ENCODE measurements at regions not wholly inside any gene's neighbourhood (a gene's known extent, or its start where the extent isn't known, plus 50 kb on each side); places are given as distances from the start of the nearest gene placed in this dataset.

GRCh38 chr14:81805785-81806184 lies 272.1 kb upstream of the SEL1L start:
- Histone ChIP-seq H3K9me2 (replicated peaks; ENCODE audit: insufficient read depth, low read length) (peaks cover 4% of the 10 kb centered on the region; the same call in 1 of the 2 replicates), H2AFZ (ENCODE audit: low read length) (no peak overlapping the region), H3K4me2 (ENCODE audit: low read depth, low read length, poor library complexity, severe bottlenecking) (no peak overlapping the region), H3K27ac (ENCODE audit: low read length) (no peak overlapping the region), H3K36me3 (ENCODE audit: insufficient read depth, low read length) (no peaks in the 10 kb centered on the region), H3K27me3 (ENCODE audit: low read length) (no peaks in the 10 kb centered on the region), H3K9ac (ENCODE audit: low read length) (no peak overlapping the region), H4K20me1 (ENCODE audit: insufficient read depth, low read depth, low read length) (no peaks in the 10 kb centered on the region), H3K79me2 (ENCODE audit: low read length) (no peaks in the 10 kb centered on the region), H3K9me3 (ENCODE audit: low read length) (no peaks in the 10 kb centered on the region), H3K4me3 (ENCODE audit: low read length) (no peak overlapping the region), H3K4me1 (ENCODE audit: low read length) (no peaks in the 10 kb centered on the region)
- no peak for DNase-seq

GRCh38 chr14:81811705-81812269 lies 278.1 kb upstream of the SEL1L start:
- Histone ChIP-seq H3K79me2 (ENCODE audit: low read length) (no peaks in the 10 kb centered on the region), H3K27me3 (ENCODE audit: low read length) (no peaks in the 10 kb centered on the region), H3K4me1 (ENCODE audit: low read length) (no peaks in the 10 kb centered on the region), H3K9ac (ENCODE audit: low read length) (no peak overlapping the region), H3K4me2 (ENCODE audit: low read depth, low read length, poor library complexity, severe bottlenecking) (no peak overlapping the region), H3K36me3 (ENCODE audit: insufficient read depth, low read length) (no peaks in the 10 kb centered on the region), H2AFZ (ENCODE audit: low read length) (no peak overlapping the region), H3K9me3 (ENCODE audit: low read length) (0 out of 2 replicates have a peak, but pooled peaks cover 3% of the 10 kb centered on the region), H3K9me2 (replicated peaks; ENCODE audit: insufficient read depth, low read length) (no peaks in the 10 kb centered on the region), H3K4me3 (ENCODE audit: low read length) (no peak overlapping the region), H4K20me1 (ENCODE audit: insufficient read depth, low read depth, low read length) (no peaks in the 10 kb centered on the region), H3K27ac (ENCODE audit: low read length) (no peak overlapping the region)
- no peak for DNase-seq

GRCh38 chr14:81818271-81818670 lies 284.6 kb upstream of the SEL1L start:
- Histone ChIP-seq H3K27ac (ENCODE audit: low read length) (no peak overlapping the region), H3K4me2 (ENCODE audit: low read depth, low read length, poor library complexity, severe bottlenecking) (no peak overlapping the region), H3K9me2 (replicated peaks; ENCODE audit: insufficient read depth, low read length) (no peaks in the 10 kb centered on the region), H3K4me3 (ENCODE audit: low read length) (no peak overlapping the region), H3K4me1 (ENCODE audit: low read length) (no peaks in the 10 kb centered on the region), H4K20me1 (ENCODE audit: insufficient read depth, low read depth, low read length) (no peaks in the 10 kb centered on the region), H3K36me3 (ENCODE audit: insufficient read depth, low read length) (no peaks in the 10 kb centered on the region), H3K9me3 (ENCODE audit: low read length) (no peaks in the 10 kb centered on the region), H2AFZ (ENCODE audit: low read length) (no peak overlapping the region), H3K79me2 (ENCODE audit: low read length) (no peaks in the 10 kb centered on the region), H3K27me3 (ENCODE audit: low read length) (no peaks in the 10 kb centered on the region), H3K9ac (ENCODE audit: low read length) (no peak overlapping the region)
- DNase-seq, result no peak

GRCh38 chr14:81819344-81819743 lies 285.7 kb upstream of the SEL1L start:
- Histone ChIP-seq H3K27ac (ENCODE audit: low read length) (no peak overlapping the region), H3K79me2 (ENCODE audit: low read length) (no peaks in the 10 kb centered on the region), H3K27me3 (ENCODE audit: low read length) (no peaks in the 10 kb centered on the region), H3K9ac (ENCODE audit: low read length) (no peak overlapping the region), H3K9me3 (ENCODE audit: low read length) (no peaks in the 10 kb centered on the region), H4K20me1 (ENCODE audit: insufficient read depth, low read depth, low read length) (no peaks in the 10 kb centered on the region), H3K4me3 (ENCODE audit: low read length) (no peak overlapping the region), H3K36me3 (ENCODE audit: insufficient read depth, low read length) (no peaks in the 10 kb centered on the region), H3K9me2 (replicated peaks; ENCODE audit: insufficient read depth, low read length) (no peaks in the 10 kb centered on the region), H2AFZ (ENCODE audit: low read length) (no peak overlapping the region), H3K4me1 (ENCODE audit: low read length) (no peaks in the 10 kb centered on the region), H3K4me2 (ENCODE audit: low read depth, low read length, poor library complexity, severe bottlenecking) (no peak overlapping the region)
- DNase-seq, result no peak

- no peaks in the 10 kb centered on the region for H3K9me3 ChIP-seq (ENCODE audit: low read length)
- no peaks in the 10 kb centered on the region for H4K20me1 ChIP-seq (ENCODE audit: insufficient read depth, low read depth, low read length)
- H3K4me1 ChIP-seq (ENCODE audit: low read length), result no peaks in the 10 kb centered on the region
- H3K4me2 ChIP-seq (ENCODE audit: low read depth, low read length, poor library complexity, severe bottlenecking), result no peak overlapping the region
- H2AFZ ChIP-seq (ENCODE audit: low read length), result no peak overlapping the region
- no peaks in the 10 kb centered on the region for H3K36me3 ChIP-seq (ENCODE audit: insufficient read depth, low read length)
- no peak overlapping the region for H3K27ac ChIP-seq (ENCODE audit: low read length)
- no peaks in the 10 kb centered on the region for H3K27me3 ChIP-seq (ENCODE audit: low read length)
- no peak overlapping the region for H3K9ac ChIP-seq (ENCODE audit: low read length)
- no peak overlapping the region for H3K4me3 ChIP-seq (ENCODE audit: low read length)
- no peak for DNase-seq
- no peaks in the 10 kb centered on the region for H3K9me2 ChIP-seq (replicated peaks; ENCODE audit: insufficient read depth, low read length)
- no peaks in the 10 kb centered on the region for H3K79me2 ChIP-seq (ENCODE audit: low read length)
These were observed 286.3 kb upstream of the SEL1L start for GRCh38 chr14:81819910-81820309.

- DNase-seq, result no peak
- no peak overlapping the region for H3K9ac ChIP-seq (ENCODE audit: low read length)
These were observed 292.4 kb upstream of the SEL1L start for GRCh38 chr14:81826081-81826480.

GRCh38 chr14:81829447-81829846 lies 295.8 kb upstream of the SEL1L start:
- H3K9me2 ChIP-seq (replicated peaks; ENCODE audit: insufficient read depth, low read length), result no peaks in the 10 kb centered on the region; the same call in 1 of the 2 replicates
- H3K4me2 ChIP-seq (ENCODE audit: low read depth, low read length, poor library complexity, severe bottlenecking), result no peak overlapping the region
- H3K36me3 ChIP-seq (ENCODE audit: insufficient read depth, low read length), result no peaks in the 10 kb centered on the region
- H3K79me2 ChIP-seq (ENCODE audit: low read length), result no peaks in the 10 kb centered on the region
- no peaks in the 10 kb centered on the region for H4K20me1 ChIP-seq (ENCODE audit: insufficient read depth, low read depth, low read length)
- H3K4me3 ChIP-seq (ENCODE audit: low read length), result no peak overlapping the region
- H2AFZ ChIP-seq (ENCODE audit: low read length), result no peak overlapping the region
- no peaks in the 10 kb centered on the region for H3K27me3 ChIP-seq (ENCODE audit: low read length)
- peaks cover 19% of the 10 kb centered on the region for H3K9me3 ChIP-seq (ENCODE audit: low read length)
- DNase-seq, result no peak
- no peak overlapping the region for H3K9ac ChIP-seq (ENCODE audit: low read length)
- H3K27ac ChIP-seq (ENCODE audit: low read length), result no peak overlapping the region
- 0 out of 2 replicates have a peak, but pooled peaks cover 3% of the 10 kb centered on the region for H3K4me1 ChIP-seq (ENCODE audit: low read length)

More at GRCh38 chr14:81826081-81826480, 292.4 kb upstream of the SEL1L start:
- Histone ChIP-seq H3K4me2 (ENCODE audit: low read depth, low read length, poor library complexity, severe bottlenecking) (no peak overlapping the region), H2AFZ (ENCODE audit: low read length) (no peak overlapping the region), H3K9me3 (ENCODE audit: low read length) (peaks cover 12% of the 10 kb centered on the region), H3K27me3 (ENCODE audit: low read length) (no peaks in the 10 kb centered on the region), H3K9me2 (replicated peaks; ENCODE audit: insufficient read depth, low read length) (no peaks in the 10 kb centered on the region; the same call in 1 of the 2 replicates), H3K4me3 (ENCODE audit: low read length) (no peak overlapping the region), H3K79me2 (ENCODE audit: low read length) (no peaks in the 10 kb centered on the region), H4K20me1 (ENCODE audit: insufficient read depth, low read depth, low read length) (no peaks in the 10 kb centered on the region), H3K36me3 (ENCODE audit: insufficient read depth, low read length) (no peaks in the 10 kb centered on the region), H3K4me1 (ENCODE audit: low read length) (0 out of 2 replicates have a peak, but pooled peaks cover 3% of the 10 kb centered on the region), H3K27ac (ENCODE audit: low read length) (no peak overlapping the region)

- no peak overlapping the region for H3K4me2 ChIP-seq (ENCODE audit: low read depth, low read length, poor library complexity, severe bottlenecking)
- no peak overlapping the region for H2AFZ ChIP-seq (ENCODE audit: low read length)
- no peak for DNase-seq
- no peak overlapping the region for H3K9ac ChIP-seq (ENCODE audit: low read length)
- H3K27ac ChIP-seq (ENCODE audit: low read length), result no peak overlapping the region
- no peaks in the 10 kb centered on the region; the same call in 1 of the 2 replicates for H3K9me2 ChIP-seq (replicated peaks; ENCODE audit: insufficient read depth, low read length)
- no peaks in the 10 kb centered on the region for H4K20me1 ChIP-seq (ENCODE audit: insufficient read depth, low read depth, low read length)
- no peaks in the 10 kb centered on the region for H3K79me2 ChIP-seq (ENCODE audit: low read length)
- H3K4me1 ChIP-seq (ENCODE audit: low read length), result no peaks in the 10 kb centered on the region
- no peak overlapping the region for H3K4me3 ChIP-seq (ENCODE audit: low read length)
- H3K9me3 ChIP-seq (ENCODE audit: low read length), result peaks cover 20% of the 10 kb centered on the region
- H3K27me3 ChIP-seq (ENCODE audit: low read length), result no peaks in the 10 kb centered on the region
- H3K36me3 ChIP-seq (ENCODE audit: insufficient read depth, low read length), result no peaks in the 10 kb centered on the region
These were observed 297.6 kb upstream of the SEL1L start for GRCh38 chr14:81831128-81831820.
